ENCODE measurements at regions not wholly inside any gene's neighbourhood (a gene's known extent, or its start where the extent isn't known, plus 50 kb on each side); places are given as distances from the start of the nearest gene placed in this dataset.

DNA sequence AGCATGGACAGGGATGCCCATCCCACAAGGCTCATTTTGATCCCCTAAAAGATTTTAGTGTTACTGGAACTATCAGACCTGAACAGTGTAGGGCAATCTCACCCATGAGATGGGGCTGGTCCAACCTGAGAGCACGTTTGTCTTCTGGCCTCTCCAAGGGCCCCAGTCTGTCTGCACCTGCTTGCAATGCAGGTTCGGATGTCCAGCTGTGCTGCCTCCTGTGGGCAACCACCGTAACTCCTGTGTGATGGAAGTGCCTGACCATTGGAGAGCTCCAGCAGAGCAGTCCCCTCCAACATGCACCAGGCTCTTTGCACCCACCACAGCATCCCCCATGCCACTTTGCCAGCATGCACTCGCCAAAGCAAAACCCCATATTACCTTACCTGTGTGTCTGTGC lies 290.1 kb upstream of the KCND2 start:
- TF ChIP-seq CTCF (IDR thresholded peaks at IDR 0.05) (no peak), POLR2A (IDR thresholded peaks at IDR 0.05) (no peak), POLR2AphosphoS5 (IDR thresholded peaks at IDR 0.05) (no peak)
